WERI-Rb-1 (cell line): ENCODE measurements at regions not wholly inside any gene's neighbourhood (a gene's known extent, or its start where the extent isn't known, plus 50 kb on each side); places are given as distances from the start of the nearest gene placed in this dataset.
A peak's percentile ranks its signal among the peaks of the same experiment; 100 is the strongest.

Experiments used
- DNase-seq: peaks from one replicate; pipeline ENCODE4 v3.0.0-alpha.2; 2020
- H3K27ac ChIP-seq: fragments of 250-450 bp; sonication (Bioruptor Pico); 2 replicates; pipeline ENCODE4 v1.5.1; 2020; ENCODE audit warnings: mild to moderate bottlenecking, moderate library complexity
- H3K27me3 ChIP-seq: fragments of 250-450 bp; sonication (Bioruptor Pico); 2 replicates; pipeline ENCODE4 v1.5.1; 2021; ENCODE audit warnings: mild to moderate bottlenecking, low read depth, moderate library complexity; ENCODE audit not compliant: insufficient read depth, severe bottlenecking
- H3K36me3 ChIP-seq: fragments of 250-450 bp; sonication (Bioruptor Pico); 2 replicates; pipeline ENCODE4 v1.5.1; 2020; ENCODE audit warnings: mild to moderate bottlenecking, moderate library complexity
- H3K4me3 ChIP-seq: 2 replicates; pipeline ENCODE4 v1.5.1; 2011; ENCODE audit warnings: low read depth, mild to moderate bottlenecking, control low read depth, low read length
- H3K9me3 ChIP-seq: fragments of 250-450 bp; sonication (Bioruptor Pico); 2 replicates; pipeline ENCODE4 v1.5.1; 2021; ENCODE audit warnings: mild to moderate bottlenecking, moderate library complexity; ENCODE audit not compliant: severe bottlenecking
- CTCF ChIP-seq: IDR thresholded peaks from 2 replicates; pipeline ENCODE4 v1.5.1; 2011; ENCODE audit warnings: low read depth, mild to moderate bottlenecking, control low read depth, inconsistent platforms, low read length

- no peak for TF ChIP-seq CTCF
- Histone ChIP-seq H3K36me3 (no peaks in the 10 kb centered on the region), H3K27ac (no peak overlapping the region), H3K9me3 (no peaks in the 10 kb centered on the region), H3K4me3 (no peak overlapping the region), H3K27me3 (peaks cover 32% of the 10 kb centered on the region)
- no peak for DNase-seq
Observed at GRCh38 chr6:50589751-50590470, 123.4 kb upstream of the TFAP2D start.

GRCh38 chr6:50591135-50591534, 122.2 kb upstream of the TFAP2D start:
- TF ChIP-seq CTCF = no peak
- Histone ChIP-seq H3K4me3 (no peak overlapping the region), H3K36me3 (no peaks in the 10 kb centered on the region), H3K27me3 (peaks cover 29% of the 10 kb centered on the region), H3K9me3 (no peaks in the 10 kb centered on the region), H3K27ac (no peak overlapping the region)
- no peak for DNase-seq

- H3K27me3 ChIP-seq = peaks cover 3% of the 10 kb centered on the region
- H3K36me3 ChIP-seq = no peaks in the 10 kb centered on the region
- no peak for DNase-seq
- no peak for TF ChIP-seq CTCF
- H3K9me3 ChIP-seq = no peaks in the 10 kb centered on the region
- H3K4me3 ChIP-seq = no peak overlapping the region
- no peak overlapping the region for H3K27ac ChIP-seq
Observed at GRCh38 chr6:50600280-50600679, 113.0 kb upstream of the TFAP2D start.

GRCh38 chr6:50602292-50602691, 111.0 kb upstream of the TFAP2D start:
- Histone ChIP-seq H3K9me3 (no peaks in the 10 kb centered on the region), H3K27me3 (peaks cover 6% of the 10 kb centered on the region), H3K27ac (no peak overlapping the region), H3K4me3 (no peak overlapping the region), H3K36me3 (no peaks in the 10 kb centered on the region)
- peak; percentile 12 for DNase-seq
- TF ChIP-seq CTCF = peak; percentile 41; the same call in 1 of the 2 replicates

- Histone ChIP-seq H3K9me3 (no peaks in the 10 kb centered on the region), H3K27me3 (peaks cover 11% of the 10 kb centered on the region), H3K4me3 (no peak overlapping the region), H3K36me3 (no peaks in the 10 kb centered on the region), H3K27ac (no peak overlapping the region)
- no peak for DNase-seq
- no peak for TF ChIP-seq CTCF
Observed at GRCh38 chr6:50608421-50608820, 104.9 kb upstream of the TFAP2D start.

- no peak for TF ChIP-seq CTCF
- Histone ChIP-seq H3K9me3 (no peaks in the 10 kb centered on the region), H3K27me3 (peaks cover 9% of the 10 kb centered on the region), H3K4me3 (no peak overlapping the region), H3K27ac (no peak overlapping the region), H3K36me3 (no peaks in the 10 kb centered on the region)
- no peak for DNase-seq
Observed at GRCh38 chr6:50610562-50610961, 102.8 kb upstream of the TFAP2D start.
